GM10266 (cell line): ENCODE measurements at regions not wholly inside any gene's neighbourhood (a gene's known extent, or its start where the extent isn't known, plus 50 kb on each side); places are given as distances from the start of the nearest gene placed in this dataset.

Experiments
- DNase-seq: peaks from one replicate; pipeline ENCODE4 v3.0.0; 2012; ENCODE audit errors: extremely low spot score
- CTCF ChIP-seq: IDR thresholded peaks from 2 replicates; pipeline ENCODE4 v1.5.1; 2012; ENCODE audit warnings: mild to moderate bottlenecking, low read depth; ENCODE audit not compliant: control insufficient read depth, insufficient read depth; ENCODE audit errors: missing control alignments

DNA sequence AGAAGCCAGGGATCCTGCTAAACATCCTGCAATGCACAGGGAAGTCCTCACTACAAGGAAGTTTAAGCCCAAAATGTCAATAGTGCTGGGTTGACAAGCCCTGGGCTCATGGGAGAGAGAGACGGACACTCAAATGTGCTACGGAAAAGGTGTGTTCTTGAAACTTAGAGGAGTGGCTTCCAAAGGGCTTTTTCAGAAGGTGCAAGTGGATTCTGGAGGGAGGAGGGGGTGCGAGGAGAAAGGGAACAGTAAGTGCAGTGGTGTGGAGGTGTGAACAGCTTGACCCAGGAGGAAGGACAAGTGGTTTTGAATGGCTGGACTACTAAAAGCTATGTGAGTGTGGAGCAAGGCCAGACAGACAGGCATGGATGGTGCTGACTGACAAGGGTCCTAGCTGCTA lies 50.4 kb upstream of the CECR2 start:
- no peak for DNase-seq
- TF ChIP-seq CTCF, result no peak

- DNase-seq, result no peak
- no peak for TF ChIP-seq CTCF
Observed at GRCh38 chr22:17315310-17315709, 54.0 kb upstream of the CECR2 start.

DNA sequence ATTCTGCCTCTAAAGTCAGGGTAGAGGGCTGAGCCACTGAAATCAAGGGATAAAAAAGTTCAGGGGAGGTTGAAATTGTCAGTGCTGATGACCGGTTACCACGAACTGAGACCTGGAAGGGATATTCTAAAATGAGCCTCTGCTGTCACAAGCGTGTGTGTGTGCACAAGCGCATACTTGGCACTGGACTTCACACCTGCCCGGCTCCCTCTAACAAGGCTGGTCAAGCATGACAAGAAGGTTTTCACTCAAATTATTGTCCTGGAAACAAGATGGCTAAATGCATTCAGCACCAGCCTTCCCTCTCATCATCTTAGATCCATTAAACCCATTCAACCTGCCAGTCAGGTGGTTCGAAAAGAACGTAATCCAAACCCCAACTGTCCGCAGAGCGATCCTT lies 54.8 kb upstream of the CECR2 start:
- TF ChIP-seq CTCF, result no peak
- DNase-seq, result no peak

DNA sequence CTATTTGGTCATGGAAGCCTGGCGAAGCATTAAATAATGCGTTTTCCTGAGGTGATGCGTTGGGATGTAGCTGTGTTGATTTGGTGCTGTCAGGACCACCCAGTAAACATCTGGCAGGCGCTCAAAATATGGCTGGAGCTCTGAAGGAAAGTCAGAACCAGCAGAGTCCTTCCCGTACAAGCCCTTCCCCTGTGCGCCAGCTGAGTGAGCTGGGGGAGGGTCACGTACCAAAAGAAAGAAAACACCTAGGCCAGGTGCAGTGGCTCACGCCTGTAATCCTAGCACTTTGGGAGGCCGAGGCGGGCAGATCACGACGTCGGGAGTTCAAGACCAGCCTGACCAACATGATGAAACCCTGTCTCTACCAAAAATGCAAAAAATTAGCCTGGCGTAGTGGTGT lies 55.6 kb upstream of the CECR2 start:
- TF ChIP-seq CTCF, result no peak
- DNase-seq, result no peak

DNA sequence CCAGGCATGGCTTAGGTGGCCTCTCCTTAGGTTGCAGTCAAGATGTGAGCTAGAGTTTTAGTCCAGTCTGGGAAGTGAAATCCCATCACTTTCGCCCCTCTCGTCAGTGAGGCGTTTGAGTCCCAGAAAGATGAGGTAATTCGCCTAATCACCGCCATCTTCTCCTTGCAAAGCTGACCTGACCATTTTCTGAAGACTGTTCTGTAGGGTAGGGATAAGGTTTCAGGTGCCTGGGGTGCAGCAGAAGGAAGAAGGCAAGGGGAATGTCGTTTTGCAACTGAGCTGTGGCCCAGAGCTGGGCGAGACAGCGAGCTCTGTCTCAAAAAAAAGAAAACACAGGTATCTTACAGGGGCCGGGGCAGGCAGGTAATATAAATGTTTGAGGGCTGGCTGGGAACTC lies 61.7 kb upstream of the CECR2 start:
- TF ChIP-seq CTCF, result no peak
- no peak for DNase-seq

- no peak for DNase-seq
- TF ChIP-seq CTCF, result no peak
Observed at GRCh38 chr22:17305076-17305475, 64.2 kb upstream of the CECR2 start.

- no peak for TF ChIP-seq CTCF
- peak; percentile 65 for DNase-seq
Observed at GRCh38 chr22:17303840-17304779, 65.2 kb upstream of the CECR2 start.
